ENCODE measurements at regions not wholly inside any gene's neighbourhood (a gene's known extent, or its start where the extent isn't known, plus 50 kb on each side); places are given as distances from the start of the nearest gene placed in this dataset.

GRCh38 chr10:53687800-53688199 lies 915.2 kb upstream of the MBL2 start:
- Histone ChIP-seq H3K4me1 (ENCODE audit: low read depth, poor library complexity, severe bottlenecking) (no peaks in the 10 kb centered on the region), H3K27me3 (ENCODE audit: insufficient read depth, low read depth) (no peaks in the 10 kb centered on the region), H2AFZ (ENCODE audit: low read depth) (no peak overlapping the region), H3K79me2 (ENCODE audit: insufficient read depth, low read depth) (no peaks in the 10 kb centered on the region), H3K4me2 (no peak overlapping the region), H3K36me3 (ENCODE audit: insufficient read depth) (no peaks in the 10 kb centered on the region), H3K27ac (no peak overlapping the region), H3K4me3 (IDR thresholded peaks at IDR 0.05; ENCODE audit: insufficient read depth, low read depth, low read length) (no peak overlapping the region), H4K20me1 (ENCODE audit: insufficient read depth) (no peaks in the 10 kb centered on the region), H3K9ac (no peak overlapping the region)
- TF ChIP-seq CTCF (conservative IDR thresholded peaks at IDR 0.05; ENCODE audit: low read depth, low read length): no peak

DNA sequence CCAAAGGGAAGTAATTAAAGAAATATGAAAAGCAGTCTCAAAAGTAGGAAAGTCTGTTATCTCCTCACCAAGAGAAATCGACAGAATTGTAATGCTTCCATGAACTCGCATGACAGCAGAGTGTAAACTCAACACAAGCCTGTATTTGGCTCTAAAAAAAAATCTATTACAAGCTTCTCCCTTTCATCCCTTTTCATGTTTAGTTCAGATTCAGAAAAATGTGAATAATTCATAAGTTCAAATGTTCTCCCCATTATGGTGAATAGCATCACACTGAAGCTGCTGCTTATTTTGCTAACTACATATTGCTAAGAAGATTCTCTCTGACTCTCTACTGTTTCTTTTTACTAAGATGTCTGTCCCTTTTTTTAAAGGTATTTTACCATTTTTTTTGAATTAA lies 910.3 kb upstream of the MBL2 start:
- H3K27ac ChIP-seq: no peak overlapping the region
- H3K4me2 ChIP-seq: no peak overlapping the region
- TF ChIP-seq CTCF (conservative IDR thresholded peaks at IDR 0.05; ENCODE audit: low read depth, low read length): no peak

DNA sequence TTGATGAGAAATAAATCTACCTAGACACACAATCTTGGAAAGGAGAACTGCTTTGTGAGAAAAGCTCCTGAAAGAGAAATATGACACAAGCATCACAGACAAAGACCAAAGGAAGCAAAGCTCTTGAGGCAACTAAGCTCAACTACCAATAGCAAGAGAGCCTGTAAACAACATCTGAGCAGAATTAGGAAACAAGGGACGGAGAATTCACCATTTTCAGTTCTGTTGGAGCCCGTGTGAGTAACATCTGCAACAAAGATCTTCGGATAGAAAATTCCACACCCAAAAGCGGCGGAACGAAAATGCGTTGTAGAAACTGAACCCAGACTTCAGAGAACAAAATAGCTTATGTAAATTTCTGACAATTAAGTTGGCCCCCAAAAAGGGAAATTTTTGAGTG lies 909.9 kb upstream of the MBL2 start:
- no peaks in the 10 kb centered on the region for H3K27me3 ChIP-seq (ENCODE audit: insufficient read depth, low read depth)
- no peak overlapping the region for H3K9ac ChIP-seq
- H3K79me2 ChIP-seq (ENCODE audit: insufficient read depth, low read depth): no peaks in the 10 kb centered on the region
- no peak overlapping the region for H3K27ac ChIP-seq
- H3K4me1 ChIP-seq (ENCODE audit: low read depth, poor library complexity, severe bottlenecking): no peaks in the 10 kb centered on the region
- no peak overlapping the region for H3K4me2 ChIP-seq
- TF ChIP-seq CTCF (conservative IDR thresholded peaks at IDR 0.05; ENCODE audit: low read depth, low read length): no peak
- H3K36me3 ChIP-seq (ENCODE audit: insufficient read depth): no peaks in the 10 kb centered on the region
- H4K20me1 ChIP-seq (ENCODE audit: insufficient read depth): no peaks in the 10 kb centered on the region
- H2AFZ ChIP-seq (ENCODE audit: low read depth): no peak overlapping the region
- no peak overlapping the region for H3K4me3 ChIP-seq (IDR thresholded peaks at IDR 0.05; ENCODE audit: insufficient read depth, low read depth, low read length)

More for the DNA sequence above, 910.3 kb upstream of the MBL2 start:
- Histone ChIP-seq H3K79me2 (ENCODE audit: insufficient read depth, low read depth) (no peaks in the 10 kb centered on the region), H3K27me3 (ENCODE audit: insufficient read depth, low read depth) (no peaks in the 10 kb centered on the region), H3K4me3 (IDR thresholded peaks at IDR 0.05; ENCODE audit: insufficient read depth, low read depth, low read length) (no peak overlapping the region), H4K20me1 (ENCODE audit: insufficient read depth) (no peaks in the 10 kb centered on the region), H2AFZ (ENCODE audit: low read depth) (no peak overlapping the region), H3K9ac (no peak overlapping the region), H3K4me1 (ENCODE audit: low read depth, poor library complexity, severe bottlenecking) (no peaks in the 10 kb centered on the region), H3K36me3 (ENCODE audit: insufficient read depth) (no peaks in the 10 kb centered on the region)

GRCh38 chr10:53679666-53680065 lies 907.1 kb upstream of the MBL2 start:
- no peak overlapping the region for H3K27ac ChIP-seq
- no peaks in the 10 kb centered on the region for H3K4me1 ChIP-seq (ENCODE audit: low read depth, poor library complexity, severe bottlenecking)
- H3K79me2 ChIP-seq (ENCODE audit: insufficient read depth, low read depth): no peaks in the 10 kb centered on the region
- no peaks in the 10 kb centered on the region for H4K20me1 ChIP-seq (ENCODE audit: insufficient read depth)
- TF ChIP-seq CTCF (conservative IDR thresholded peaks at IDR 0.05; ENCODE audit: low read depth, low read length): no peak
- H3K27me3 ChIP-seq (ENCODE audit: insufficient read depth, low read depth): no peaks in the 10 kb centered on the region
- no peak overlapping the region for H3K9ac ChIP-seq
- no peaks in the 10 kb centered on the region for H3K36me3 ChIP-seq (ENCODE audit: insufficient read depth)
- H3K4me3 ChIP-seq (IDR thresholded peaks at IDR 0.05; ENCODE audit: insufficient read depth, low read depth, low read length): no peak overlapping the region
- H2AFZ ChIP-seq (ENCODE audit: low read depth): no peak overlapping the region
- H3K4me2 ChIP-seq: no peak overlapping the region

DNA sequence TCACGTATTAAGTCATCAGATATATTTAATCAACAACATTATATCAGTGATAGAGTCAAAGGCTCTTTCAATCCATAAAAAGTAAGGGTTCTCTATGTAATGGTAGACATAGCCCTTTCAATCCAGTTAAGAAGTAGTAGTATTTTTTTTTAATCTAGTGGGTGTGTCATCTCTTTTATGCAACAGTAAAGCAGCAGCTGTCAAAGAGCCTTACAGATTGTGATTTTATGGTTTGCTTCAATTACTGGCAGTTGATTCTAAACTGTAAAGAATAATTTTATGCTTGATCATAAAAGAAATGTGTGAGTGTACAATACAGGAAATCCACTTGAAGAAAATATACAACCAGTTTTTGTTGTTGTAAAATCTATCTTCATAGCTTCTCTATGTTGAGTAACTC lies 902.6 kb upstream of the MBL2 start:
- H3K27ac ChIP-seq: no peak overlapping the region
- no peak for TF ChIP-seq CTCF (conservative IDR thresholded peaks at IDR 0.05; ENCODE audit: low read depth, low read length)
- no peak overlapping the region for H2AFZ ChIP-seq (ENCODE audit: low read depth)

More for the DNA sequence above, 902.6 kb upstream of the MBL2 start:
- Histone ChIP-seq H3K36me3 (ENCODE audit: insufficient read depth) (no peaks in the 10 kb centered on the region), H3K9ac (no peak overlapping the region), H3K4me1 (ENCODE audit: low read depth, poor library complexity, severe bottlenecking) (no peaks in the 10 kb centered on the region), H3K4me3 (IDR thresholded peaks at IDR 0.05; ENCODE audit: insufficient read depth, low read depth, low read length) (no peak overlapping the region), H3K27me3 (ENCODE audit: insufficient read depth, low read depth) (no peaks in the 10 kb centered on the region), H3K79me2 (ENCODE audit: insufficient read depth, low read depth) (no peaks in the 10 kb centered on the region), H4K20me1 (ENCODE audit: insufficient read depth) (no peaks in the 10 kb centered on the region), H3K4me2 (no peak overlapping the region)

Measured in KMS-11 (cell line).